Body of pancreas (tissue), 4 donors: ENCODE measurements at regions not wholly inside any gene's neighbourhood (a gene's known extent, or its start where the extent isn't known, plus 50 kb on each side); places are given as distances from the start of the nearest gene placed in this dataset.

Source experiments
- ATAC-seq: fragments of 150-250 bp; one replicate; pipeline ENCODE4 v1.9.1; 2016
- DNase-seq, 4 donors: peaks; one replicate each; pipeline ENCODE4 v3.0.0-alpha.2; 2019
- H3K27ac ChIP-seq, 4 donors: fragments of 200-600 bp; sonication (generic); 1 replicate in 3 of 4; 2 replicates in 1 of 4; pipeline versions ENCODE4 v1.5.1 to v1.6.1; 2016 to 2019; ENCODE audit warnings: mild to moderate bottlenecking in 1 of 4, mixed read lengths in 1 of 4, moderate library complexity in 1 of 4
- H3K27me3 ChIP-seq, 2 donors: fragments of 200-600 bp; sonication (generic); one replicate each; pipeline ENCODE4 v1.6.0; 2016; ENCODE audit warnings: mild to moderate bottlenecking in 1 of 2
- H3K36me3 ChIP-seq, 2 donors: fragments of 200-600 bp; sonication (generic); replicated peaks in 1 of 2; 2 replicates each; pipeline ENCODE4 v1.5.1; 2016; ENCODE audit warnings: low read depth in 2 of 2; ENCODE audit not compliant: insufficient read depth in 1 of 2
- H3K4me1 ChIP-seq: fragments of 200-600 bp; sonication (generic); one replicate; pipeline ENCODE4 v1.6.0; 2016
- H3K4me3 ChIP-seq, 2 donors: fragments of 200-600 bp; sonication (generic); 1 replicate in 1 of 2; 2 replicates in 1 of 2; pipeline ENCODE4 v1.5.1; 2016 to 2019
- H3K9me3 ChIP-seq, 3 donors: fragments of 200-600 bp; sonication (generic); 1 replicate in 2 of 3; 2 replicates in 1 of 3; pipeline ENCODE4 v1.5.1; 2016
- CTCF ChIP-seq, 7 experiments: fragments of 450-650 bp in 4 of 7; fragments of 200-600 bp in 3 of 7; sonication (generic) in 3 of 7; IDR thresholded peaks; one replicate each; pipeline ENCODE4 v1.5.1; 2016 to 2019; ENCODE audit warnings: antibody characterized with exemption in 7 of 7
- POLR2A ChIP-seq, 3 donors: fragments of 450-650 bp; IDR thresholded peaks; one replicate each; pipeline ENCODE4 v1.6.1; 2016; ENCODE audit warnings: antibody characterized with exemption in 3 of 3, mild to moderate bottlenecking in 2 of 3
- WGBS, 2 donors: methylation state at CpG; one replicate each; pipeline ENCODE4 v1.1.5; 2017; 5-methylcytosine and 5-hydroxymethylcytosine counted together
- intact Hi-C: fragments of 100-400 bp; cut with DNase I; formaldehyde crosslinking; loops from one replicate; pipeline ENCODE4 v1.15.1; 2023

GRCh38 chr2:147094077-147094476, 750.8 kb upstream of the ACVR2A start:
- H3K9me3 ChIP-seq, result no peaks in the 10 kb centered on the region
- peaks cover 4% of the 10 kb centered on the region for H3K4me1 ChIP-seq
- no peaks in the 10 kb centered on the region for H3K27me3 ChIP-seq
- TF ChIP-seq CTCF (IDR thresholded peaks at IDR 0.05) (no peak), POLR2A (IDR thresholded peaks at IDR 0.05) (no peak)
- intact Hi-C loops, result no loop called here
- no peak for ATAC-seq
- no peak overlapping the region for H3K4me3 ChIP-seq
- 52 to 59% methylated on average over 4 of the region's 4 CpGs for WGBS, 2 donors
- H3K36me3 ChIP-seq, result no peaks in the 10 kb centered on the region
- no peak overlapping the region for H3K27ac ChIP-seq
- DNase-seq, result no peak

GRCh38 chr2:147092266-147092665, 752.6 kb upstream of the ACVR2A start:
- Histone ChIP-seq H3K27me3 (no peaks in the 10 kb centered on the region), H3K36me3 (no peaks in the 10 kb centered on the region), H3K27ac (no peak overlapping the region), H3K4me1 (no peaks in the 10 kb centered on the region), H3K4me3 (no peak overlapping the region), H3K9me3 (no peaks in the 10 kb centered on the region)
- intact Hi-C loops, result no loop called here
- DNase-seq (no peak), ATAC-seq (no peak)
- TF ChIP-seq POLR2A (IDR thresholded peaks at IDR 0.05) (no peak), CTCF (IDR thresholded peaks at IDR 0.05) (no peak)
- WGBS, 2 donors, result 94% methylated on average over 4 of the region's 4 CpGs

GRCh38 chr2:147091448-147091847, 753.4 kb upstream of the ACVR2A start:
- intact Hi-C loops, result no loop called here
- Histone ChIP-seq H3K9me3 (no peaks in the 10 kb centered on the region), H3K4me3 (no peak overlapping the region), H3K27ac (no peak overlapping the region), H3K36me3 (no peaks in the 10 kb centered on the region), H3K4me1 (no peaks in the 10 kb centered on the region), H3K27me3 (no peaks in the 10 kb centered on the region)
- no peak for ATAC-seq
- DNase-seq, result no peak
- 0% methylated on average over 1 of the region's 1 CpG for WGBS, 2 donors
- TF ChIP-seq CTCF (IDR thresholded peaks at IDR 0.05) (no peak), POLR2A (IDR thresholded peaks at IDR 0.05) (no peak)

GRCh38 chr2:147088871-147089270, 756.0 kb upstream of the ACVR2A start:
- Histone ChIP-seq H3K4me1 (no peaks in the 10 kb centered on the region), H3K27me3 (no peaks in the 10 kb centered on the region), H3K9me3 (no peaks in the 10 kb centered on the region), H3K36me3 (no peaks in the 10 kb centered on the region), H3K27ac (no peak overlapping the region), H3K4me3 (no peak overlapping the region)
- intact Hi-C loops, result loop anchor here (10.0 kb wide), 1 partner anchor 826 kb away; no protein-coding TSS in a partner anchor
- ATAC-seq (no peak), DNase-seq (no peak)
- WGBS, 2 donors, result 57 to 62% methylated on average over 2 of the region's 2 CpGs
- TF ChIP-seq CTCF (IDR thresholded peaks at IDR 0.05) (no peak), POLR2A (IDR thresholded peaks at IDR 0.05) (no peak)

GRCh38 chr2:147086715-147087114, 758.1 kb upstream of the ACVR2A start:
- intact Hi-C loops, result loop anchor here (10.0 kb wide), 1 partner anchor 828 kb away; no protein-coding TSS in a partner anchor
- 83 to 90% methylated on average over 2 of the region's 2 CpGs for WGBS, 2 donors
- TF ChIP-seq CTCF (IDR thresholded peaks at IDR 0.05) (no peak), POLR2A (IDR thresholded peaks at IDR 0.05) (no peak)

More at GRCh38 chr2:147086715-147087114, 758.1 kb upstream of the ACVR2A start:
- no peak for DNase-seq
- no peak overlapping the region for H3K27ac ChIP-seq
- no peak for ATAC-seq
- H3K27me3 ChIP-seq, result no peaks in the 10 kb centered on the region
- no peak overlapping the region for H3K4me3 ChIP-seq
- no peaks in the 10 kb centered on the region for H3K9me3 ChIP-seq
- H3K36me3 ChIP-seq, result no peaks in the 10 kb centered on the region
- H3K4me1 ChIP-seq, result no peaks in the 10 kb centered on the region
